Osteocyte (in vitro differentiated cells): ENCODE measurements at regions not wholly inside any gene's neighbourhood (a gene's known extent, or its start where the extent isn't known, plus 50 kb on each side); places are given as distances from the start of the nearest gene placed in this dataset.

Source experiments
- DNase-seq: peaks from one replicate; pipeline ENCODE4 v3.0.0; 2021; ENCODE audit warnings: mixed read lengths; ENCODE audit not compliant: unreplicated experiment; ENCODE audit errors: extremely low spot score
- H3K27ac Mint-ChIP-seq: one replicate; pipeline ENCODE4 v1.8.0; 2021; ENCODE audit warnings: mild to moderate bottlenecking, mixed read lengths; ENCODE audit not compliant: unreplicated experiment
- H3K27me3 Mint-ChIP-seq: one replicate; pipeline ENCODE4 v1.8.0; 2021; ENCODE audit warnings: mixed read lengths; ENCODE audit not compliant: unreplicated experiment
- H3K36me3 Mint-ChIP-seq: one replicate; pipeline ENCODE4 v1.8.0; 2021; ENCODE audit warnings: mixed read lengths; ENCODE audit not compliant: unreplicated experiment
- H3K4me1 Mint-ChIP-seq: one replicate; pipeline ENCODE4 v1.8.0; 2021; ENCODE audit warnings: mixed read lengths; ENCODE audit not compliant: unreplicated experiment
- H3K4me3 Mint-ChIP-seq: one replicate; pipeline ENCODE4 v1.8.0; 2021; ENCODE audit warnings: mild to moderate bottlenecking, moderate library complexity, mixed read lengths; ENCODE audit not compliant: unreplicated experiment
- H3K9me3 Mint-ChIP-seq: one replicate; pipeline ENCODE4 v1.8.0; 2021; ENCODE audit warnings: mixed read lengths; ENCODE audit not compliant: unreplicated experiment
- TF ChIP-seq, protein P1 (sequence below): fragments of 200-600 bp; sonication (generic); IDR thresholded peaks from 2 replicates; pipeline ENCODE4 v1.5.0; 2021; ENCODE audit warnings: antibody characterized with exemption, mild to moderate bottlenecking, moderate library complexity

DNA sequence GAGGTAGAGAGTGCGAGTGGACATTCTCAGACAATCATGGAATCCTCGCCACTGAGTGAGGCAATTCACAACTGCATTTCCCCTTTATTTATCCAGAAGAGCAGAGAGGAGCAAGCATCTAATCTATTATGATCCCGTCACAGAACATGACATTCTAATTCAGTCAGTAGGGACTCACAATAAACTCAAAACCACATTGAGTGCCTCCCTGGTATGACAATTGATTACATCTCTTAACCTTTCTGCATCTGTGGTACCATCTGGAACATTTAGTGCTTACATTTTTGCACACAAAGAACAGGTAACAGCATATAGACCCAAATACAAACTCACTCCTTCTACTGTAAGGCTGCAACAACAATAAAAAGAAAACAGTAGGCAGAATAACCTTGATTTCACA is 517.2 kb downstream of the GBE1 start:
- TF ChIP-seq, protein P1, sequence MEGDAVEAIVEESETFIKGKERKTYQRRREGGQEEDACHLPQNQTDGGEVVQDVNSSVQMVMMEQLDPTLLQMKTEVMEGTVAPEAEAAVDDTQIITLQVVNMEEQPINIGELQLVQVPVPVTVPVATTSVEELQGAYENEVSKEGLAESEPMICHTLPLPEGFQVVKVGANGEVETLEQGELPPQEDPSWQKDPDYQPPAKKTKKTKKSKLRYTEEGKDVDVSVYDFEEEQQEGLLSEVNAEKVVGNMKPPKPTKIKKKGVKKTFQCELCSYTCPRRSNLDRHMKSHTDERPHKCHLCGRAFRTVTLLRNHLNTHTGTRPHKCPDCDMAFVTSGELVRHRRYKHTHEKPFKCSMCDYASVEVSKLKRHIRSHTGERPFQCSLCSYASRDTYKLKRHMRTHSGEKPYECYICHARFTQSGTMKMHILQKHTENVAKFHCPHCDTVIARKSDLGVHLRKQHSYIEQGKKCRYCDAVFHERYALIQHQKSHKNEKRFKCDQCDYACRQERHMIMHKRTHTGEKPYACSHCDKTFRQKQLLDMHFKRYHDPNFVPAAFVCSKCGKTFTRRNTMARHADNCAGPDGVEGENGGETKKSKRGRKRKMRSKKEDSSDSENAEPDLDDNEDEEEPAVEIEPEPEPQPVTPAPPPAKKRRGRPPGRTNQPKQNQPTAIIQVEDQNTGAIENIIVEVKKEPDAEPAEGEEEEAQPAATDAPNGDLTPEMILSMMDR: no peak
- no peaks in the 10 kb centered on the region for H3K9me3 Mint-ChIP-seq
- H3K4me1 Mint-ChIP-seq: peaks cover 2% of the 10 kb centered on the region
- no peaks in the 10 kb centered on the region for H3K36me3 Mint-ChIP-seq
- H3K27me3 Mint-ChIP-seq: peaks cover 2% of the 10 kb centered on the region
- no peak for DNase-seq
- H3K27ac Mint-ChIP-seq: no peak overlapping the region
- no peak overlapping the region for H3K4me3 Mint-ChIP-seq

DNA sequence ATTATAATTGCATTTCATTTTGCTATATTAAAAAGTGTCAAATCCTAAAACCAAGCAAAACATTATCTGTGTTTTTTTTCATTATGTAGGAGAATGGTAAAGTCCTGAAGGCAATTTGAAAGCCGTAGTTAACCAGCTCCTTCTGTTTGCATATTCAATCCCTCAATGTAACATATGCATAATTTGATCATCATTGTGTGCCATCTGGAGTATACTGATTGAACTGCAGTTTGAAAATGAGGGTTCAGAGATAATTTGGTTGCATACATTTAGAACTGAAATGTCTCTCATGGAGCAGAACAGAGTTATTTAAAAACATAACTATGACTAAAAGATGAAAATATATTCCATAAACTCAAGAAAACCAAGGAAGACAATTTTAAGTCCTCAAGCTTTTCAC is 518.6 kb downstream of the GBE1 start:
- Mint-ChIP-seq H3K27ac (no peak overlapping the region), H3K4me1 (no peaks in the 10 kb centered on the region), H3K9me3 (no peaks in the 10 kb centered on the region), H3K27me3 (peaks cover 2% of the 10 kb centered on the region), H3K4me3 (no peak overlapping the region), H3K36me3 (no peaks in the 10 kb centered on the region)
- DNase-seq: no peak
- TF ChIP-seq, protein P1: peak; percentile 68

DNA sequence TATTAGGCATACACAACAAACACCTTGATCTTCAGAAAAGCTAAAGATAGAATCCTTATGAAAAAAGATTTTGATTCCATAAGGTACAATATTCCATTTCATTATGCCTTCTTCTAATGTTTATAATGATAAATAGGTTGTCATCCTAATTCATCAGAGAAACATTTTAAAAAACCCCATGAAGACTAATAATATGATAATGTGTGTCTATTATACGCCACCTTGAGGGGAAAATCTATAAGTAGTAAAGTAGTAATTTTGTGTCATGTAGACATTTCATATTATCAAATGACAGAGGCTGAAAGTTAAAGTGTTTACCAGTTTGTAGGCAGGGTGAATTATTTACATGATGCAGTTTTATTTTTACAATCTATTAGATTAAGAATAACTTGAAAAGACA is 524.3 kb downstream of the GBE1 start:
- Mint-ChIP-seq H3K36me3 (no peaks in the 10 kb centered on the region), H3K4me3 (no peak overlapping the region), H3K27me3 (no peaks in the 10 kb centered on the region), H3K27ac (no peak overlapping the region), H3K4me1 (no peaks in the 10 kb centered on the region), H3K9me3 (no peaks in the 10 kb centered on the region)
- TF ChIP-seq, protein P1: peak; percentile 21
- no peak for DNase-seq

DNA sequence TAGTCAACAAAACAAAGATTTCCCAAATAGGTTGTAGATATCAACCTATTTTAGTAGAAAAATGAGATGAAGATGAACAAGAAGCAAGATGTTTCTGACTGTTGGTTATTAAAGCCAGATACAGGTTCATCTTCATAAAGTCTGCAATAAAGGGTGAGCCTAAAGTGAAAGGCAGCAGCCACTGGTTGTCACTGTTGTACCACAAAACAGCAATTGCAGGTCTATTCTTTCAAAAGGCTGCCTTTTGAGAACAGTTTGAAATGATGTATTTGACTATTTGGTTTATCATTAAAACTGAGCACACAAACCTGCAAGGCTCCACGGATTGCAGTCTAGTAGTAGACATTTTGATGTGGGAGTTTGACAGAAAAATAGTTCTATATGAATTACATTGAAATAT is 543.4 kb downstream of the GBE1 start:
- TF ChIP-seq, protein P1: peak; percentile 63
- Mint-ChIP-seq H3K36me3 (no peaks in the 10 kb centered on the region), H3K27me3 (no peaks in the 10 kb centered on the region), H3K4me3 (no peak overlapping the region), H3K27ac (no peak overlapping the region), H3K9me3 (no peaks in the 10 kb centered on the region), H3K4me1 (peaks cover 14% of the 10 kb centered on the region)
- DNase-seq: no peak

DNA sequence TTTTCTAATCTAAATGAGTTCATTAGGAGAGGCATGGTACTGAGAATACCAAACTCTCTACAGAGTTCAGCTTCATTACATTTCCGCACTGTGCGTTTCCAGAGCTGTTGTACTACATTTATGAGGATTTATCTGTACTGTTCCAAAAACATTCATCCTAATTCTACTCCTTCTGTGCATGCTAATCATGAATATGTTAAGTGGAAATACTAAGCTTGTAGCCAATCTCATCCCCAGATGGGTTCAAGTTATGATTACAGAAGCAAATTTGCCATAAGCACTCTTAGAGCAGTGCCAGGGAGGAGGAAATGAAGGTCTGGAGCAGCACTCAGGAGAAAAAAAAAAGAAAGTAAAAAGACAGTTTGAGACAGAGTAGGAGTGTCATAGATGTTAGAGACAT is 544.3 kb downstream of the GBE1 start:
- no peaks in the 10 kb centered on the region for H3K27me3 Mint-ChIP-seq
- no peak overlapping the region for H3K27ac Mint-ChIP-seq
- no peak for DNase-seq
- no peaks in the 10 kb centered on the region for H3K36me3 Mint-ChIP-seq
- TF ChIP-seq, protein P1: no peak
- peaks cover 14% of the 10 kb centered on the region for H3K4me1 Mint-ChIP-seq
- no peak overlapping the region for H3K4me3 Mint-ChIP-seq
- no peaks in the 10 kb centered on the region for H3K9me3 Mint-ChIP-seq
